ENCODE measurements at regions not wholly inside any gene's neighbourhood (a gene's known extent, or its start where the extent isn't known, plus 50 kb on each side); places are given as distances from the start of the nearest gene placed in this dataset.
A peak's percentile ranks its signal among the peaks of the same experiment; 100 is the strongest.

DNA sequence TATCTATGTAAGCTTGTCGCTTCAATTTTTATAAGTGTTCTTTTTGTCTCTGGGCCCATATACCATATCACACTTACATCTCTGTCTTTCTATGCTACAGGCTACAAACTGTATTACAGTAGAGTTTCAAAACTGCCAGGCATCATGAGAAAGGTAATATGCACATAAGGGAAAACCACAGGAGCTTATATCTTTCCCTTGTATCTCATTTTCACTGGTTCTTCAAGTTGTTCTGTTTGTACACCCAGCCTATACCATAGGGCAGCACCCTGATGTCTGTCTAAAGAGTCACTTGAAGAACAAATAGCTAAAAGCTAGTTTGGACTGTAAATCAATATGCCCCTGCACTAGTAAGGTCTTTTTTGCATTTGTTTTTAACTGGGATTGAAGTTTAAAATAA is 366.7 kb downstream of the FIGN start:
- no peak overlapping the region for H3K4me3 ChIP-seq
- ChIA-PET CTCF (no interaction called here), POLR2A (no interaction called here)
- H3K27ac ChIP-seq, result no peak overlapping the region
- no peak overlapping the region for H3K4me2 ChIP-seq
- DNase-seq (ENCODE audit: low read depth in 1 of 2, low spot score in 1 of 2) (no peak), ATAC-seq (no peak), FAIRE-seq (no peak)
- TF ChIP-seq GATA3 (IDR thresholded peaks at IDR 0.05; ENCODE audit: borderline replicate concordance) (no peak), EP300 (IDR thresholded peaks at IDR 0.05) (no peak), ZNF302 (CRISPR knock-in tag; IDR thresholded peaks at IDR 0.05) (no peak), HES2 (IDR thresholded peaks at IDR 0.05) (no peak), BHLHE40 (IDR thresholded peaks at IDR 0.05; ENCODE audit: low read depth, low read length) (no peak), CHD2 (IDR thresholded peaks at IDR 0.05; ENCODE audit: low read length, partially characterized antibody) (no peak), FOSL2 (IDR thresholded peaks at IDR 0.05) (no peak), FOSL2 (CRISPR knock-in tag; IDR thresholded peaks at IDR 0.05) (no peak), PHF8 (IDR thresholded peaks at IDR 0.05; ENCODE audit: borderline replicate concordance, low read depth) (no peak), REST (IDR thresholded peaks at IDR 0.05) (no peak), USF2 (IDR thresholded peaks at IDR 0.05) (no peak), RFX5 (IDR thresholded peaks at IDR 0.05) (no peak), POLR2A (IDR thresholded peaks at IDR 0.05; ENCODE audit: low read length) (no peak), RARB (CRISPR knock-in tag; IDR thresholded peaks at IDR 0.05) (no peak), HOXB5 (CRISPR knock-in tag; IDR thresholded peaks at IDR 0.05) (no peak), RNF2 (IDR thresholded peaks at IDR 0.05; ENCODE audit: borderline replicate concordance, low read depth) (no peak), ZC3H11A (IDR thresholded peaks at IDR 0.05) (no peak), KDM5A (IDR thresholded peaks at IDR 0.05) (no peak)
- TF ChIP-seq, protein P1, sequence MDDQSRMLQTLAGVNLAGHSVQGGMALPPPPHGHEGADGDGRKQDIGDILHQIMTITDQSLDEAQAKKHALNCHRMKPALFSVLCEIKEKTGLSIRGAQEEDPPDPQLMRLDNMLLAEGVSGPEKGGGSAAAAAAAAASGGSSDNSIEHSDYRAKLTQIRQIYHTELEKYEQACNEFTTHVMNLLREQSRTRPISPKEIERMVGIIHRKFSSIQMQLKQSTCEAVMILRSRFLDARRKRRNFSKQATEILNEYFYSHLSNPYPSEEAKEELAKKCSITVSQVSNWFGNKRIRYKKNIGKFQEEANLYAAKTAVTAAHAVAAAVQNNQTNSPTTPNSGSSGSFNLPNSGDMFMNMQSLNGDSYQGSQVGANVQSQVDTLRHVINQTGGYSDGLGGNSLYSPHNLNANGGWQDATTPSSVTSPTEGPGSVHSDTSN (IDR thresholded peaks at IDR 0.05), result no peak
- TF ChIP-seq, protein P2, sequence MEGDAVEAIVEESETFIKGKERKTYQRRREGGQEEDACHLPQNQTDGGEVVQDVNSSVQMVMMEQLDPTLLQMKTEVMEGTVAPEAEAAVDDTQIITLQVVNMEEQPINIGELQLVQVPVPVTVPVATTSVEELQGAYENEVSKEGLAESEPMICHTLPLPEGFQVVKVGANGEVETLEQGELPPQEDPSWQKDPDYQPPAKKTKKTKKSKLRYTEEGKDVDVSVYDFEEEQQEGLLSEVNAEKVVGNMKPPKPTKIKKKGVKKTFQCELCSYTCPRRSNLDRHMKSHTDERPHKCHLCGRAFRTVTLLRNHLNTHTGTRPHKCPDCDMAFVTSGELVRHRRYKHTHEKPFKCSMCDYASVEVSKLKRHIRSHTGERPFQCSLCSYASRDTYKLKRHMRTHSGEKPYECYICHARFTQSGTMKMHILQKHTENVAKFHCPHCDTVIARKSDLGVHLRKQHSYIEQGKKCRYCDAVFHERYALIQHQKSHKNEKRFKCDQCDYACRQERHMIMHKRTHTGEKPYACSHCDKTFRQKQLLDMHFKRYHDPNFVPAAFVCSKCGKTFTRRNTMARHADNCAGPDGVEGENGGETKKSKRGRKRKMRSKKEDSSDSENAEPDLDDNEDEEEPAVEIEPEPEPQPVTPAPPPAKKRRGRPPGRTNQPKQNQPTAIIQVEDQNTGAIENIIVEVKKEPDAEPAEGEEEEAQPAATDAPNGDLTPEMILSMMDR (IDR thresholded peaks at IDR 0.05), result no peak
- H3K4me1 ChIP-seq, result peaks cover 11% of the 10 kb centered on the region; the same call in 2 of the 3 replicates
- WGBS (ENCODE audit: missing lambda C conversion rate), result 79% methylated on average over 1 of the region's 1 CpG
- H3K9me3 ChIP-seq, result no peaks in the 10 kb centered on the region

DNA sequence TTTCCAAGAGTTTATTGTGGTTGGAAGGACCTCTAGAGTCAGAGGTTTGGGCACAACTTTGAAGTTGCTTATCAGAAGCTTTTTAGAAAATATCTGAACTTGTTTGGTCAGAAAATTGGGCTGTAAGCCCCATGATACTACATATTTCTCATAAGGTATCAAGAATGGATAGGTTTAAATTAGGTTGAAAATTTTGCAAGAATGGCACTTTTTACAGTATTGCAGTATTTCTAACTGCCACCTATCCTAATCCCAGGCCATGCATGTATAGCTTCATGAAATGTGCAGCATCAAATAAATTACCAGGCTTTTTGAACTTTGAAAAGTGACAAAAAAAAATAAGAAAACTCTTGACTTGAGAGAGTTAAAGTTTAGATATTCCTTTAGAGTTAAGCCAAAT is 367.2 kb downstream of the FIGN start:
- ATAC-seq (no peak), FAIRE-seq (no peak), DNase-seq (ENCODE audit: low read depth in 1 of 2, low spot score in 1 of 2) (no peak)
- H3K4me2 ChIP-seq, result no peak overlapping the region
- H3K4me1 ChIP-seq, result peaks cover 11% of the 10 kb centered on the region; the same call in 2 of the 3 replicates
- ChIA-PET CTCF (no interaction called here), POLR2A (no interaction called here)
- TF ChIP-seq KDM5A (IDR thresholded peaks at IDR 0.05) (no peak), MAFK (IDR thresholded peaks at IDR 0.05; ENCODE audit: partially characterized antibody) (peak; percentile 73), NFE2L2 (conservative IDR thresholded peaks at IDR 0.05; ENCODE audit: low read length) (no peak), CBX2 (IDR thresholded peaks at IDR 0.05; ENCODE audit: borderline replicate concordance, low read depth) (no peak)
- no peaks in the 10 kb centered on the region for H3K9me3 ChIP-seq
- no peak overlapping the region for H3K4me3 ChIP-seq
- no peak overlapping the region for H3K27ac ChIP-seq

Data from A549 (cell line).